ENCODE measurements at regions not wholly inside any gene's neighbourhood (a gene's known extent, or its start where the extent isn't known, plus 50 kb on each side); places are given as distances from the start of the nearest gene placed in this dataset.

DNA sequence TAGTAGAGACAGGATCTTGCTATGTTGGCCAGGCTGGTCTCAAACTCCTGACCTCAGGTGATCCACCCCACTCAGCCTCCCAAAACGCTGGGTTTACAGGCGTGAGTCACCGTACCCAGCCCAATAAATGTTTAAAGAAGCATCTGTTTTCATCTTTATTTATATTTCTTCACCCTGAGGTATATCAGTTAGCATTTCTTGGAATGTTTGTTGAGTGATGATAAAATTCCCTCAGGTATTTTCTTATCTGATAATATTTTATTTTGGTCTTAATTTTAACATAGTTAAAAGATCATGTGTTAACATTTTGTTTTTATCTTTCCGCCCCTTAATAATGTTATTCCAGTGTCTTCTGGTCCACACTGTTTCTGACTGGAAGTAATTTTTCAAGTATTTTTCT lies 839.6 kb upstream of the CDH10 start:
- H3K36me3 ChIP-seq (ENCODE audit: insufficient read depth, low read length) = no peaks in the 10 kb centered on the region
- H4K20me1 ChIP-seq (ENCODE audit: insufficient read depth, low read length) = no peaks in the 10 kb centered on the region
- ChIA-PET POLR2A (no interaction called here), CTCF (ENCODE audit: unreplicated experiment) (no interaction called here)
- DNase-seq (ENCODE audit: low spot score) = no peak
- no peak overlapping the region for H3K4me3 ChIP-seq (ENCODE audit: low read depth, low read length, poor library complexity, severe bottlenecking)
- H3K4me2 ChIP-seq (ENCODE audit: low read length) = no peak overlapping the region
- no peaks in the 10 kb centered on the region for H3K9me3 ChIP-seq (ENCODE audit: low read length)
- TF ChIP-seq, protein P1, sequence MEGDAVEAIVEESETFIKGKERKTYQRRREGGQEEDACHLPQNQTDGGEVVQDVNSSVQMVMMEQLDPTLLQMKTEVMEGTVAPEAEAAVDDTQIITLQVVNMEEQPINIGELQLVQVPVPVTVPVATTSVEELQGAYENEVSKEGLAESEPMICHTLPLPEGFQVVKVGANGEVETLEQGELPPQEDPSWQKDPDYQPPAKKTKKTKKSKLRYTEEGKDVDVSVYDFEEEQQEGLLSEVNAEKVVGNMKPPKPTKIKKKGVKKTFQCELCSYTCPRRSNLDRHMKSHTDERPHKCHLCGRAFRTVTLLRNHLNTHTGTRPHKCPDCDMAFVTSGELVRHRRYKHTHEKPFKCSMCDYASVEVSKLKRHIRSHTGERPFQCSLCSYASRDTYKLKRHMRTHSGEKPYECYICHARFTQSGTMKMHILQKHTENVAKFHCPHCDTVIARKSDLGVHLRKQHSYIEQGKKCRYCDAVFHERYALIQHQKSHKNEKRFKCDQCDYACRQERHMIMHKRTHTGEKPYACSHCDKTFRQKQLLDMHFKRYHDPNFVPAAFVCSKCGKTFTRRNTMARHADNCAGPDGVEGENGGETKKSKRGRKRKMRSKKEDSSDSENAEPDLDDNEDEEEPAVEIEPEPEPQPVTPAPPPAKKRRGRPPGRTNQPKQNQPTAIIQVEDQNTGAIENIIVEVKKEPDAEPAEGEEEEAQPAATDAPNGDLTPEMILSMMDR (conservative IDR thresholded peaks at IDR 0.05; ENCODE audit: low read length) = no peak
- TF ChIP-seq EZH2phosphoT487 (IDR thresholded peaks at IDR 0.05; ENCODE audit: borderline replicate concordance, low read depth, low read length) = no peak
- no peaks in the 10 kb centered on the region for H3K79me2 ChIP-seq (ENCODE audit: insufficient read depth, low read depth, low read length)
- no TSS peak for BruUV-seq (replicated peaks)
- H3K4me1 ChIP-seq (ENCODE audit: insufficient read depth, low read length, poor library complexity, severe bottlenecking) = peaks cover 17% of the 10 kb centered on the region
- H3K9me2 ChIP-seq (ENCODE audit: insufficient read depth, low read length) = no peaks in the 10 kb centered on the region
- intact Hi-C loops (cut with micrococcal nuclease; ENCODE audit: unreplicated experiment) = no loop called here
- no peak overlapping the region for H3K27ac ChIP-seq (ENCODE audit: low read depth, low read length, poor library complexity, severe bottlenecking)
- no peak overlapping the region for H2AFZ ChIP-seq (ENCODE audit: low read length)

DNA sequence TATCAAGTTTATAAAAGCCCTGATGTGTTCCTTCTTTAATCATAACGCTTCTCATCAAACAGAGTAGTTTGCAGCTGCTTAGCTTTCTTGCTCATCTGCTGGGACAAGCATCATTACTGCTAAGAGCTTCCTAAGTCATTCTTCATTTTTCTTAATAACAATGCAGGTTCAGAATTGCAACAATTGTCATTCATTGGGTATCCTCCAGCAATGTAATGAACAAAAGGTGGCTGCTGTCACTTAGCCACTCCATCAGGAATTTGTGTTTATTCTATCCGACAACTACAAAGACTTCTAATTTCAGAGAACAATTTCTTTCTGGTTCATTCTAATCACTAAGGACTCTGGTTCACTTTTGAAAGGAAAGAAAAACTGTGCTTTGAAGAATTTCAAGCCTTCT lies 836.7 kb upstream of the CDH10 start:
- POLR2A ChIA-PET = no interaction called here
- no peaks in the 10 kb centered on the region for H3K79me2 ChIP-seq (ENCODE audit: insufficient read depth, low read depth, low read length)
- intact Hi-C loops (cut with micrococcal nuclease; ENCODE audit: unreplicated experiment) = no loop called here
- H3K36me3 ChIP-seq (ENCODE audit: insufficient read depth, low read length) = no peaks in the 10 kb centered on the region
- TF ChIP-seq, protein P1 (conservative IDR thresholded peaks at IDR 0.05; ENCODE audit: low read length) = no peak
- no peak for TF ChIP-seq EZH2phosphoT487 (IDR thresholded peaks at IDR 0.05; ENCODE audit: borderline replicate concordance, low read depth, low read length)
- DNase-seq (ENCODE audit: low spot score) = no peak
- no peak overlapping the region for H3K27ac ChIP-seq (ENCODE audit: low read depth, low read length, poor library complexity, severe bottlenecking)
- no peaks in the 10 kb centered on the region for H3K4me1 ChIP-seq (ENCODE audit: insufficient read depth, low read length, poor library complexity, severe bottlenecking)
- H3K4me2 ChIP-seq (ENCODE audit: low read length) = no peak overlapping the region
- H2AFZ ChIP-seq (ENCODE audit: low read length) = no peak overlapping the region
- BruUV-seq (replicated peaks) = no TSS peak
- CTCF ChIA-PET (ENCODE audit: unreplicated experiment) = no interaction called here
- H4K20me1 ChIP-seq (ENCODE audit: insufficient read depth, low read length) = no peaks in the 10 kb centered on the region
- H3K4me3 ChIP-seq (ENCODE audit: low read depth, low read length, poor library complexity, severe bottlenecking) = no peak overlapping the region
- no peaks in the 10 kb centered on the region for H3K9me3 ChIP-seq (ENCODE audit: low read length)
- H3K9me2 ChIP-seq (ENCODE audit: insufficient read depth, low read length) = no peaks in the 10 kb centered on the region

DNA sequence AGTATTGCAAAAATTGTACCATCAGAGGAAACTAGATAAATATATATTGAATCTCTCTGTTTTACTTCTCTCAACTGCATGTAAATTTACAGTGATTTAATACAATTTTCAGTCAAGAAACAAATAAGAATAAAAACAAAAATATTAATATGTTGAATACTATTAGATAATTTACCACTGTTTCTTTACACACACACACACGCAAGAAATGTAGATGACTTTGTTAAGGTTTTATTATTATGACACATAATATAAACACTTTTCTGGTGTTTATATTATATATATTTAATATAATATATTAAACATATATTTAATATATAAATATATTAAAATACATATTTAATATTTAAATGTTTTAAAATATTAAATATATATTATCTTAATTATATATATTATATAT lies 814.3 kb upstream of the CDH10 start:
- Histone ChIP-seq H3K4me2 (ENCODE audit: low read length) (no peak overlapping the region), H3K4me3 (ENCODE audit: low read depth, low read length, poor library complexity, severe bottlenecking) (no peak overlapping the region), H3K9me2 (ENCODE audit: insufficient read depth, low read length) (no peaks in the 10 kb centered on the region; the same call in 1 of the 2 replicates), H3K27ac (ENCODE audit: low read depth, low read length, poor library complexity, severe bottlenecking) (no peak overlapping the region), H2AFZ (ENCODE audit: low read length) (no peak overlapping the region), H3K4me1 (ENCODE audit: insufficient read depth, low read length, poor library complexity, severe bottlenecking) (no peaks in the 10 kb centered on the region), H3K36me3 (ENCODE audit: insufficient read depth, low read length) (no peaks in the 10 kb centered on the region), H3K79me2 (ENCODE audit: insufficient read depth, low read depth, low read length) (no peaks in the 10 kb centered on the region), H3K9me3 (ENCODE audit: low read length) (peaks cover 3% of the 10 kb centered on the region; the same call in 1 of the 2 replicates), H4K20me1 (ENCODE audit: insufficient read depth, low read length) (no peaks in the 10 kb centered on the region)
- POLR2A ChIA-PET = no interaction called here
- BruUV-seq (replicated peaks) = no TSS peak
- TF ChIP-seq EZH2phosphoT487 (IDR thresholded peaks at IDR 0.05; ENCODE audit: borderline replicate concordance, low read depth, low read length) = no peak
- TF ChIP-seq, protein P1 (conservative IDR thresholded peaks at IDR 0.05; ENCODE audit: low read length) = no peak
- no peak for DNase-seq (ENCODE audit: low spot score)
- CTCF ChIA-PET (ENCODE audit: unreplicated experiment) = no interaction called here
- intact Hi-C loops (cut with micrococcal nuclease; ENCODE audit: unreplicated experiment) = no loop called here

Measured in OCI-LY7 (cell line).